ENCODE measurements at regions not wholly inside any gene's neighbourhood (a gene's known extent, or its start where the extent isn't known, plus 50 kb on each side); places are given as distances from the start of the nearest gene placed in this dataset.
"Not testable (repeated sequence)": the region's sequence is repeated elsewhere in the genome, so short reads cannot be mapped to it uniquely, and the experiment has no call there.

DNA sequence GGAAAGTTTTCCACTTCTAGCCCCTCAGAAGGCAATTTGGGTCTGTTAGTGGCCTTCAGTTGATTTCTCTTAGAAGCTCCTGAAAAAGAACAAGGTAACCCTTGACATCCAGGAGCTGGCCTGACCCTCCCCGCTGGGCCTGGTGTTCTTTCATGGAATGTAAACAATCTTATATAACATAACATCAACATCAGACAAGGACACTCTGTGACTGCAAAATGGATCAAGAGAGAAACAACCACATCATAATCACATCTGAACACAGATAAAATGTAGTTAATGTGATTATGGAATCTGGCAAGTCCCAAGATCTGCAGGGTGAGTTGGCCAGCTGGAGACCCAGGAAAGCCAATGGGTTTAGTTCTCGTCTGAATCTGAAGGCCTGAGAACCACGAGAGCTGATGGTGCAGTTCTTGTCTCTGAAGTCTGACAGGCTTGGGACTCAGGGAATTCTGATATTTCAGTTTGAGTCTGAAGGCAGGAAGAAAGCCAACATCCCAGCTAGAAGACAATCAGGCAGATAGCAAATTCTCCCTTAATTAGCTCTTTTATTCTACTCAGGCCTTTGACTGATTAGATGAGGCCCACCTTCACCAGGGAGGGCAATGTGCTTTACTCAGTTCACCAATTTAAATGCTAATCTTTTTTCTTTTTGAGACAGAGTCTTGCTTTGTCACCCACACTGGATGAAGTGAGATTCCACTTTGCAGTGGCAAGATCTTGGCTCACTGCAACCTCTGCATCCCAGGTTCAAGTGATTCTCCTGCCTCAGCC lies 91.4 kb upstream of the NAMPT start:
- DNase-seq (ENCODE audit: low read depth in 3 of 3) = no peak

DNA sequence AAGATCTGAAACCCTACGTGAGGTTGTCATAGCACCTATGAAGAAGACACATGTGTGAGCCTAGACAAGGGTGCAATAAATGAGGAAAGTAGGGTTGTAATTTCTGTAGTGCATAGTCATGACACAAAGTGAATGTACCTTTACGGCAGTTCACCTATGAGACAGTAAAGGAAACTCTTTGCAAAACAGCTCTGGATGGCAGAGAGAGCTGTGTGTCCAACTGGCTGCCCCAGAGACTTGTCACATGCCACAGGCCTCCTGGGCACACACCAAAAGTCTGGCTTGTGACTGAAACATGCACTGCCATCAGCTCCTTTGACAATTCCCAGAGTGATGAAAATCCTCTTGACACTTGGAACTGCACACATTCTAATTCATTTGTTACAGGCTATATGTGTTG lies 90.7 kb upstream of the NAMPT start:
- no peak for DNase-seq (ENCODE audit: low read depth in 3 of 3)

- no peak for DNase-seq (ENCODE audit: low read depth in 3 of 3)
Measured at GRCh38 chr7:106374437-106374836, 89.7 kb upstream of the NAMPT start.

DNA sequence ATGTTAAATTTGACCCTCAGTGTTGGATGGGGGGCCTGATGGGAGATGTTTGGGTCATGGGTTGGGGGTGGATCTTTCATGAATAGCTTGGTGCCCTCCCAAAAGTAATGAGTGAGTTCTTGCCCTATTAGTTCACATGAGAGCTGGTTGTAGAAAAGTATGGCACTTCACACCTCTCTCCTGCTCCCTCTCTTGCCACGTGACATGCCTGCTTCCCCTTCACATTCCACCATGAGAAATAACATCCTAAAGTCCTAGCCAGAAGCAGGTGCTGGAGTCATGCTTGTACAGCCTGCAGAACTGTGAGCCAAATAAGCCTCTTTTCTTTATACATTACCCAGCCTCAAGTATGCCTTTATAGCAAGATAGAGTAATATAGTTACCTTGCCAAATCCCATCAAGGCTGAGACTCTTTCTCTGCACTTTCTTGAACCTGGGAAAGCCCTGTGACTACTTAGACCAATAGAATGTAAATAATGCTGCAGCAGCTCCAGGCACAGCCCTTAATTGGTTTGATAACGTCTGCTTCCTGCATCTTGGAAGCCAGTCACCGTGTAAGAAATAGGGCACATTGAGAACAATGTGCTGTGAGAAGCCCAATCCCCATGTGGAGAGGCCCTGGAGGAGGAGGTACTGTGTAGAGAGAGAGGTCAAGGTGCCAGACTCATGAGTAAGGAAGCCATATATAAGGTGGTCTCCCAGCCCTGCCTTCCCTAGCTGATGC lies 88.0 kb upstream of the NAMPT start:
- DNase-seq (ENCODE audit: low read depth in 3 of 3) = no peak

GRCh38 chr7:106372126-106372525 lies 87.3 kb upstream of the NAMPT start:
- DNase-seq (ENCODE audit: low read depth in 3 of 3) = no peak

DNA sequence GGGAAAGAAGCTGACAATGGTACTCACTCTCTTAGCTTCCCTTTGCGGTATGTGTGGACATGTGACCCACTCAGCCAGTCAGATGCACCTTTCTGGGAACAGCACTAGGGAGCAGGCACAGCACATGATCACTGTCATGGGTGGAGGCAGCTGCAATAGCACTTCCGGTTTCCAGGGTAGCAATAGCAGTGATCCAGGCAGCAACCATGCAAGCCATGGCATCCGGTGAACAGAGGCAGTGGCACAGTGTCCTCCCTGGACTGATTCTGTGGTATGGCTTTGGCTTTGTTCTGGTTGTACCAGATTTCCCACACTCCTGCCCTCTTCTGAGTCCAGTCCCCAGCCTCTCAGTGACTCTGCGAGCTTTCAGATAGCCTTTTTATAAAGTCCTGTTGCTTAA lies 86.8 kb upstream of the NAMPT start:
- DNase-seq (ENCODE audit: low read depth in 3 of 3) = no peak

GRCh38 chr7:106370542-106370941 lies 85.8 kb upstream of the NAMPT start:
- DNase-seq (ENCODE audit: low read depth in 3 of 3) = no peak

- no peak for DNase-seq (ENCODE audit: low read depth in 3 of 3)
Measured at GRCh38 chr7:106369816-106370215, 85.0 kb upstream of the NAMPT start.

- DNase-seq (ENCODE audit: low read depth in 3 of 3) = no peak
Measured at GRCh38 chr7:106369352-106369751, 84.6 kb upstream of the NAMPT start.

DNA sequence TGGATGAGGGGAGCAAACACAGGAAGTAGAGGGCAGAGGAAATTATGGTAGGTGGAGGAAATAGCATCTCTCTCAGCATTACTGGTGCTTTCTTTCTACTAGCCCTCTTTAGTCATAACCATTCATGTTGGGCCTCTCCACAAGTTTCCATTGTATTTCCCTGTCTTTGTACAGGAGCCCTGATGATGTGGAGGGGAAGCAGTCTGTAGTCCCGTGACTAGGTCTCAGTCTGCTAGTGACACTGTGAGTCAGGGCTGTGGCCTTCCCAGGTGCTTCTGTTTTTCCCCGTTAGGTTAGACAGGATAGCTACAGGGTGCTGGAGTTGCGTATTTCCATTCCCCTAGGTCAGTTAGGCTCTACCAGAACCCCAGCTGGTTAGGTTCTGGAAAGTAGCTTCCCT lies 82.9 kb upstream of the NAMPT start:
- peak in 1 of 3 experiments; percentile 30 for DNase-seq (ENCODE audit: low read depth in 3 of 3)

DNA sequence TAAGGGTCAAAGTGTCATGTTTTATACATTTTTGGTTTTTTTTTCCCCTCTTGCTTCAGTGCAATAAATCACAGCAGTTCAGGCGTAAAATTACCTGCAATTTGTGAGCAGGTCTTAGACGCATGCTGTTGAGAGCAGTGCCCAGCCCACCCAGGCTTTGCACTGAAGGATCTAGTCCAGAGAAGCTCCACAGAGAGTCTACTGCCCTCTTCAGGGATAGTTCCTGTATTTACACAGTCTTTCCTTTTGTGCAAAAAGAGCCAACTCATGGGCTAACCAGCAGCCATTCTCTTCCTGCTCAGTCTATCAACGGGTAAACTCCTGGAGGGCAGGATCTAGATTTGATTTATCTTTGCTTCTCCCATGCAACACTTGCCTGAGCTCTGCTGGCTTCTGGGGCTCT lies 82.2 kb upstream of the NAMPT start:
- DNase-seq (ENCODE audit: low read depth in 3 of 3) = no peak

DNA sequence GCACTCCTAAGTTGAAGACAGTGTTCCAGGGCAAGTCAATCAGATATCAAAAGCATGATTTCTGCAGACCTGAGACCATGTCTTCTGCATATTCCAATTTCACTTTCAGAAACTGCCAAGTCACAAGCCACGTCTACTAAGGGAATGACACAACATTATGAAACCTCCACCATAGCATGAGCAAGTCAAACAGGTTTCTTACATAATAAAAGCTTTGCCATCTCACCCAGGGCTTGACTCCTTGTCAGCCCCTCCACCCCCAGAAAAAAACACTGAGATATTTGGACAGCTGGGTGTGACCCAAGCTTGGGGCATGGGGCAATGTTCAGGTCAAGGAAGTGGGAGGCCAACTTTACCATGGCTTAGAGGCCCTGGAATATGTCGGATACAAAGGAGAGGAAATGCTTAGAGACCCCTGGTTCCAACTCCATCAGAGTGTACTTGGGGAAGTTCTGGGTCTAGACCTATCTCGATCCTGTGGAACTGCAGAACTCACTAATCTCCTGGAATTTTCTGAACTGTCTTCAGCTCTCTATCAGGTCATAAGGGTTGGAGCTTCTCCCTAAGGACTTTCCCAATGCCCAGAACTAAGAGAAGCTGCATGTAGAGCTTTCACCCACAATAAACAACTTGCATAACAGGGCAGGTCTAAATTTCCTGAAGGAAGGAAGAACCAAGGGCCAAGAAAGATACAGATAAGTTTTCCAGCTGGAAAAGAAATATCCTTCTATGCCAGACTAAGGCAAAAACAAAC lies 80.6 kb upstream of the NAMPT start:
- DNase-seq (ENCODE audit: low read depth in 3 of 3) = no peak

DNA sequence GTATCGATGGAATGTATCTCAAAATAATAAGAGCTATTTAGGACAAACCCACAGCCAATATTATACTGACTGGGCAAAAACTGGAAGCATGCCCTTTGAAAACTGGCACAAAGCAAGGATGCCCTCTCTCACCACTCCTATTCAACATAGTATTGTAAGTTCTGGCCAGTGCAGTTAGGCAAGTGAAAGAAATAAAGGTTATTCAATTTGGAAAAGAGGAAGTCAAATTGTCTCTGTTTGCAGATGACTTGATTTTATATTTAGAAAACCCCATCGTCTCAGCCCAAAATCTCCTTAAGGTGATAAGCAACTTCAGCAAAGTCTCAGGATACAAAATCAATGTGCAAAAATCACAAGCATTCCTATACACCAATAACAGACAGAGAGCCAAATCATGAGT lies 77.7 kb upstream of the NAMPT start:
- not testable (repeated sequence) for DNase-seq (ENCODE audit: low read depth in 3 of 3)

DNA sequence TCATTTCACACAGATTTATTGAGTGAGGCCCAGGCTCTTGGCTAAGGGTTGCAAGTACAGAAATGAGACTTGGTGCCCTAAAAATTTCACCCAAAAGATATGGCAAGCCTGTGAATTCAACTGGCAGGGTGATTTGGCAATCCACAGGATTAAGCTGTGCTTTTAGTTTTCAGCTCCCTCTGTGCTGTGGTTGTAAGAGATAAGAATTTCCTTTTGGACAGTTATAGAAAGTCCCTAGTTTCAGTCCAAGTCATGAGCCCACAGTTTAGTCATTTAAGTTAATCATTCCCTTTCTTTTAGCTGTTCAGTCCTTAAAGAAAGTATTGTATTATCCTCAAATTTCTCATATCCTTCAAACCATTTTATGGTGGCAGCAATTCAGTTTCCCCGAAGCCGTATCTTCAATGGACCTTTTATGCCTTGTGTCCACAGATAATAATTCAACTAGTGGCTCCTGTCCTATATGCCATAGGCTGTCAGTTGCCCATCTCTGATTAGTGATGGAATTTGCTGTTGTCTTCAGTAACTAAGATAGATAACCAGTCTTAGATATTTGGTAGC lies 73.4 kb upstream of the NAMPT start:
- DNase-seq (ENCODE audit: low read depth in 3 of 3) = no peak

GRCh38 chr7:106357675-106358074 lies 72.9 kb upstream of the NAMPT start:
- no peak for DNase-seq (ENCODE audit: low read depth in 3 of 3)

DNA sequence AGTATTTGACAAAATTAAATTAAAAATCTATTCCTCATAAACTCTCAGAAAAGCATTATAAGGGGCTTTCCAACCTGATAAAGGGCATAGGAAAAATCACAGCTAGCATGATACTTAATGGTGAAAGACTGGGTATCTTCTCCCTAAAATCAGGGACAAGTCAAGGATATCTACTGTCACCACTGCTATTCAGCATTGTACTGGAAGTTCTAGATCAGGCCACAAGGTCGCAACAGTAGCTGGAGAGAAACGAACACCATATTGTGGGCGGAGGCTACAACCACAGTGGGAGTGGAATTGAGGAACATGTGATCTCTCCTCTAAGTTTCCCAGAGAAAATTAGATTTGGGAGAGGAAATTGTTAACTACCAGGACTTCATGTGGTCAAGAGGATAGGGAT lies 70.0 kb upstream of the NAMPT start:
- no peak for DNase-seq (ENCODE audit: low read depth in 3 of 3)

- DNase-seq (ENCODE audit: low read depth in 3 of 3) = no peak
Measured at GRCh38 chr7:106353944-106354343, 69.2 kb upstream of the NAMPT start.

- no peak for DNase-seq (ENCODE audit: low read depth in 3 of 3)
Measured at GRCh38 chr7:106348231-106348630, 63.4 kb upstream of the NAMPT start.

GRCh38 chr7:106347229-106347833 lies 62.5 kb upstream of the NAMPT start:
- no peak for DNase-seq (ENCODE audit: low read depth in 3 of 3)

DNA sequence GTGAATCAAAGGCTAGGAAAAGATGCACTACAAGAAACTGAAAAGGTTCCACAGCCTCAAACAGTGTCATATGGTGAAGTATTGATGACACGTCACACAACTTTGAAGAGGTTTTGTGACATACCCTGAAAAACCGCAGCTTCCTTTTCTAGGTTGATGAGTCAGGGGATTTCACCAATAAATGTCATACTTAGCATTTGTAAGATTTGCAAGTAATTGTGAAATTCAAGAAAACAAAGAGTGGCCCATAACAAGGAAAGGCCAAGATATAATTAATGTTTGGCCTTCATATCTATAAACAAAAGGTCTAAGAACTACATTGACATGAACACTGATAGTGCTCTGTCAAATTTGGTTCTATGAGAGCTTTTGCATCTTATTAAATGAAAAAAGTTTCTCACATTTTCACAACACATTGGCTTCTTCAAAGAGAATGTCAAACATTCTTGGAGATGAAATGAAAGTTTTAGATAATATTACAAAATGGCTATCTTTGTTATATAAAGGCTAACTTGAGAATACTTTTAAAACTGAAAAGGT lies 62.0 kb upstream of the NAMPT start:
- DNase-seq (ENCODE audit: low read depth in 3 of 3) = peak in 1 of 3 experiments; percentile 48

- DNase-seq (ENCODE audit: low read depth in 3 of 3) = no peak
Measured at GRCh38 chr7:106346167-106346677, 61.4 kb upstream of the NAMPT start.
